Suppressor macrophage treated with lipopolysaccharide for 4 hours (primary cell): ENCODE measurements at regions not wholly inside any gene's neighbourhood (a gene's known extent, or its start where the extent isn't known, plus 50 kb on each side); places are given as distances from the start of the nearest gene placed in this dataset.

Experiments
- DNase-seq: peaks from one replicate; pipeline ENCODE4 v3.0.0-alpha.2; 2020

GRCh38 chr1:239603530-239603929 is 217.2 kb downstream of the CHRM3 start:
- no peak for DNase-seq

GRCh38 chr1:239606850-239607400 is 220.6 kb downstream of the CHRM3 start:
- DNase-seq = no peak

- DNase-seq = no peak
Observed at GRCh38 chr1:239608469-239608868, 222.1 kb downstream of the CHRM3 start.

DNA sequence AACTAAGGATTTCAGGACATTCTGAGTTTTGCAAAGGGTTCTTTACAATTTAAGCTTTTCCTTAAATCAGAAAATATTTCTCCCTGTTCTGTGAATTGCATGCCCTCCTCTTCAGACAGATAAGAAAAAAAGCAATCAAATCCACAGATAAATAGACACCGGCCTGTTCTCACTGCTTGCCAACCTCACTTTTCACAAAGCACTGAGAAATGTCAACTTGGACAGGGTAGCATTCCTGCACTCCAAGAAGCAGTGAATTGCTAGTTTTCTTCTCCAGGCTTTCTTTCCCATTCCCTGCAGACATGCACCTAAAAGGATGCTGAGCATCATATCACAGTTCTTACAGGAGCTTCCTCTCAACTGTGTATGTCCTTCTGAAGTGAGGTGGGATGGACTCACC is 226.0 kb downstream of the CHRM3 start:
- no peak for DNase-seq

DNA sequence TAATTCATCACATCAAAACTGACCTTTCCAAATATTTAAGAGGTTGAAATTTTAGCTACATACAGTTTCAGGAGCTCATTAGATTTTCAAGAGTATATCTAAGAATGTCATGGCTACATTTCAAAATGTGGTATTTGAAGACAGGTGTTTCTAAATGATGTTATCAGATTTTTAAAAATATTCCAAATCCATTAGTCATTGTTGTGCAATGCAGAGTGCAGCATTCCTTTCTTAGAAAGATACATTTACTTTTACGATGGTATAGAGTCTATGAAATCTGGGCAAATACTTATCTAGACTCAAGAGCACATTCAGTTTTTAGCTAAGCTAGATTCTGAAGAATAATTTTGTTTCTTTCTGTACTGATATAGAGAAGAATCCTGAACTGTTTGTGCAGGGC is 230.3 kb downstream of the CHRM3 start:
- no peak for DNase-seq

DNA sequence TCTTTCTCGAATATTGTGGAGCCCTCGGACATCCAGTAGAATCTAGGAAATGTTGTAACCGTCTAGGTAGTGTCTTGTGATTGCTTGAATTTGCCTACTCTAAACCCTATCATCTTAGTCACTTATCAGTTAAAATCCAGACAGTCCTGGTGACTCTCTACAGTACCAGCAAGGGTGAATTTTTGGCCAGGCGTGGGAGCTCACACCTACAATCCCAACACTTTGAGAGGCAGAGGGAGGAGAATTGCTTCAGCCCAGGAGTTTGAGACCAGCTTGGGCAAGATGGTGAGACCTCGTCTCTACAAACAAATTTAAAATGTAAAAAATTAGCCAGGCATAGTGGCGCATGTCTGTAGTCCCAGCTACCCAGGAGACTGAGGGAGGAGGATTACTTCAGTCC is 230.9 kb downstream of the CHRM3 start:
- no peak for DNase-seq

DNA sequence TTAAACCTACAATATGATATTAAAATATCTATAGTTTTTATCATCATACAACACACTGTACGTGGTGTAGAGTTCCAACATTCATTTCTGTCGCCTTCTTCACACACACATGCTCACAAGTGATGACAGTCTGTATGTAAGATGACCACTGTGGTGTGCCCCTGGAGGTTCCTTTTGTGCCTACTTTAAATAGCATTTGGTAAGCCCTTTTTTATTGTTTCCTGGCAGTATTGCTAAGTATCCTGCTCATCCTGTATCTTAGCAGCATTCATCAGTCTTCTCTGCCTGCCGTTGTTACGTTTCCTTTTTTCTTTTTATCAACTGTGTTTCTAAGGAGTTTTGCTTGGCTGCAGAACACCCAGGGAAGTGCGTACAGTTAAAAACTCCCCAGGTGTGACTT is 231.4 kb downstream of the CHRM3 start:
- no peak for DNase-seq

GRCh38 chr1:239619190-239619589 is 232.8 kb downstream of the CHRM3 start:
- DNase-seq = no peak

- DNase-seq = no peak
Observed at GRCh38 chr1:239630767-239631166, 244.4 kb downstream of the CHRM3 start.

- no peak for DNase-seq
Observed at GRCh38 chr1:239633432-239633831, 247.1 kb downstream of the CHRM3 start.

GRCh38 chr1:239635276-239635675 is 248.9 kb downstream of the CHRM3 start:
- DNase-seq = no peak

GRCh38 chr1:239636347-239636746 is 250.0 kb downstream of the CHRM3 start:
- no peak for DNase-seq

DNA sequence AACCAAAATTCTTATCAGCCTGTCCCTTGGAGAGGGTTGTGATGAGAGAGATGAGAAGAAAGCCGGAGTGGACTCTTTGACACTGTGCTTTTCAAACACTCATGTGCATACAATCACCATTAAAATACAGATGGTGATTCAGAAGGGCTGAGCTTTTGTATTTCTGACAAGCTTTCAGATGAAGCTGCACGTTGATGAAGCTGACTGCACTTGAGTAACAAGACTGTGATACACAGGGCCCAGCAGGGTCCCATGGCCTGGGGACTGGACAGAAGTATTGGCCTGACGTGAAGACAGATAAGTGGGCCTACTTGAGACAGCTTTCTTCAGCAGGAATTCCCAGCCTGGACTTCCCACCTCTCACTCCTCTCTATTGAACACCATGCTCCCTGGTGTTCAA is 258.2 kb downstream of the CHRM3 start:
- no peak for DNase-seq

DNA sequence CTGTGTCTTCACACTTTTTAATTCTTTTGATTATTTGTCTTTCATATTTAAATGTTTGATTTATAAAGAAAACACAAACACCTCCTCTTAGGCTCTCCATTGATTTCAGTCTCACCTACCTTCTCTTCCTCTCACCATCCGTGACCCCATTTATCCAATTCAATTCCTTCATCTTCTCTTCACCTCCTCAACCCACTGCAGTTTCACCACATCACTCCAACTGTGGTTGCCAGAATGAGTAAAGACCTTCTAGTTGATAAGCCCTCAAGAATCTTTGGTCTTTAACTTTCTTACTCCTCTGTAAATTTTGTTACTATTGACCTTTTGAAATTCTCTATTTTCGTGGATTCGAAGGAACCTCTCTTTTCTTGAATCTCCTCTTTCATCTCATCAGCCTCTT is 260.7 kb downstream of the CHRM3 start:
- DNase-seq = no peak

- no peak for DNase-seq
Observed at GRCh38 chr1:239647964-239648632, 261.7 kb downstream of the CHRM3 start.

DNA sequence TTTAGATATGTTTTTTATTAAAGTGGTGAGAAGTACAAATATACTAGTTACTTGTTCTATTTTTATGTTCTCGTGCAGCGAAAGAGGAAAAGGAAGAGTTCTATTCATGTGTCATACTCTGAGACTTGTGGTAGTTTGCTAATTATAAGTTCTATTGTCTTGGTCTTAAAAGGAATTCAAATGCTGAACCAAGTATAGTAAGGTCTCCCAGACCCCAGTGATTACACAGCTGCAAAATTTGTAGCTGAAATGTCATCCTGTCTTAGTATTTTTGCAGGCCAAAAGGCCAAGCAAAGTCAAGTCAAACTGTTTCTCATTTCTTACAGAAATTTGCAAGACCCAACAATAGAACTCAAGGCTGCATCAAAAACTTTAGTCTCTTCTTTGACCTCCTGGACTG is 268.7 kb downstream of the CHRM3 start:
- DNase-seq = no peak

- DNase-seq = no peak
Observed at GRCh38 chr1:239657291-239657690, 270.9 kb downstream of the CHRM3 start.

GRCh38 chr1:239662950-239663349 is 276.6 kb downstream of the CHRM3 start:
- no peak for DNase-seq

GRCh38 chr1:239672256-239672655 is 285.9 kb downstream of the CHRM3 start:
- no peak for DNase-seq

- DNase-seq = no peak
Observed at GRCh38 chr1:239675735-239676134, 289.4 kb downstream of the CHRM3 start.

- no peak for DNase-seq
Observed at GRCh38 chr1:239676522-239677273, 290.3 kb downstream of the CHRM3 start.

- DNase-seq = no peak
Observed at GRCh38 chr1:239677362-239677761, 291.0 kb downstream of the CHRM3 start.

- DNase-seq = no peak
Observed at GRCh38 chr1:239678181-239678580, 291.8 kb downstream of the CHRM3 start.

- no peak for DNase-seq
Observed at GRCh38 chr1:239682046-239682445, 295.7 kb downstream of the CHRM3 start.
